NCI-H2107 (cell line): ENCODE measurements at regions not wholly inside any gene's neighbourhood (a gene's known extent, or its start where the extent isn't known, plus 50 kb on each side); places are given as distances from the start of the nearest gene placed in this dataset.

Experiments
- DNase-seq: peaks from one replicate; lab custom pipeline; 2025; lab: John Stamatoyannopoulos, UW

DNA sequence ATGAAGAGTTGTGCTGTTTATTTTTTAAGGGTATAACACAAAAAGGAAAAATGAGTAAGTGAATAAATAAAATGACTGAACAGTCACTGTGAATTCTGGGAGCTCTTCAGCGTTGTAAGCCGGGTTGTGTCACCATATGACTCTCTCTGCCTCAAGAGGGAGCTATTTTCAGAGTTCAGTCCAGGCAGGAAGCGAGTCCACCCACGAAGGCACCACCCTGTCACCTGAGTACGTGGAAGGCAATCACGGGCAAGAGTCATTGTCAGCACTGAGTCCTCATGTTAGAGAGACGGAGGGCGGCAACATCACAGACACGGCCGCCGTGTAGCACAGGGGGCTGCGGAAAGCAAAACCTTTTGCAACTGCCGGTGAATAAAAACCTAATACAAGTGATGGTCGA lies 227.6 kb downstream of the UTP18 start:
- no peak for DNase-seq

DNA sequence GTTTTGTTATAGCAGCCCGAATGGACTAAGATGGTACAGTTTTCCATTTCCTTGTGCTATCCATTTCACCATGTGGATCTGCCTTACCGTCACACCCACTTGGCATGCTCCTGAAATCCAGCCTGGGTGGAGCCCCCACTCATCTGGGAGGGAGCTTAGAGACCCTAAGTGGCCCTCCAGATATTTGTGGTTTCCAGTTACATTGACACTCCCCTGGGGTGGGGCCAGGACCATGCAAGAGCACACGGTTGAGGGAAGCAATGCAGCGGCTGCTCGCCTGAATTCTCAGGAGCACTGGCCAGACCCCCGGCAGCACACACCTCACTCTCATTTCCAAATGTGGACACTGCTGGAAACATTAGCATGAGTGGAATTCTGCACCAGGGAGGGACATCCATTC lies 231.1 kb downstream of the UTP18 start:
- DNase-seq, result no peak

DNA sequence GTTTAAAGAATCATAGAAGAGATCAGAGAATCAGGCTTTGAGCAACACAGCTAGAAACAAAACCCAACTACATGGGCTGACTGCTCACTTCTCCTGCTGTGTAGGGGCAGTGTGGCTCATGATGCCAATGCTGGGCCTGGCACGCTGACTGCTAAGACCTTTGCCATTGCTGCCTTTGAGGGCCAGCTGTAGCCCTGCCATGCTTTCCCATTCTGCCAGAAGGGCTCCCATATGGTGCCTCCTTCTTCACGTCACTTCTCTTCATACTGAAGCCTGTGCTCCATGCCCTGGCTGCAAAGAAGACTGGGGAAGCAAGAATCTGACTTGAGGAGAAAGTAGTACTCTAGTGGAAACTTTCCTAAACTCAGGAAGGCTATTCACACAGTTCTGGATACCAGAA lies 232.9 kb downstream of the UTP18 start:
- no peak for DNase-seq

DNA sequence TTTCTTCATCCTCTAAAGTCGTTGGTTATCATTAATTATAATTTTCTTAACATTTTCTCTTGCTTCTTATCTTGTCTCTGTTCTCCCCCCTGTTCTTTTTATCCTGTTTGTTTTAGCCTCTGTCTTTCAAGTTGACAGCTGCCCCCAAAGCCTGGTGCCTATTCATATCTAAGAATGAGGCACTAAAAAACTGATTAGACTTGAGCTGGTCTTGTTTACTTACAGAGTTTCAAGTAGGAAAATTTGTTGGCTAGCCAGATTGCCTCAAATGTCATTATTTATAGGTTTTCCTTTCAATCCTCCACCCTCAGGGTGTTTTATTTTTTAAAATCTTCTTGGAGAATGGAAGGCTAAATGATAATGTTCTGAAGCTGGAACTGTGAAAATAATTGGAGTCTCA lies 236.0 kb downstream of the UTP18 start:
- no peak for DNase-seq

DNA sequence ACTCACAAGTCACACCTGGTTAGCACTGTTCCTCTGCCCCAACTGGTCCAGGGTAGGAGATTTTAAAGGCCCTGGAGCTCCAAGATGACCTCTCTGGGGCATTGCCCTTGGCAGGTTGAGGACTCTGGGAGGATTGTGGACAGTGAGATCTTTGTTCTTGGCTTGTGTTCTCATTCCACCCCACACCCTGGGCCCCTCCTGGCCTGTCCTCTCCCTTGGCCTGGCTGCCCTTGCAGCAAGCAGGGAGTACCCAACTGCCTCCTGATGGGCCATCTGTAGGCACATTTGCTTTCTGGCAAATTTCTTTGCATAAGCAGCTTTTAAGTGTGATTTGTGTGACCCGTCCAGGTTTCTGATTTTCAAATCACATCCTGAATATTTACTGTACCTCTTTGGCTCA lies 239.6 kb downstream of the UTP18 start:
- DNase-seq, result no peak

GRCh38 chr17:51500454-51500853 lies 240.1 kb downstream of the UTP18 start:
- DNase-seq, result no peak

- no peak for DNase-seq
Observed at GRCh38 chr17:51505450-51505849, 245.1 kb downstream of the UTP18 start.

- no peak for DNase-seq
Observed at GRCh38 chr17:51507444-51507843, 247.1 kb downstream of the UTP18 start.

DNA sequence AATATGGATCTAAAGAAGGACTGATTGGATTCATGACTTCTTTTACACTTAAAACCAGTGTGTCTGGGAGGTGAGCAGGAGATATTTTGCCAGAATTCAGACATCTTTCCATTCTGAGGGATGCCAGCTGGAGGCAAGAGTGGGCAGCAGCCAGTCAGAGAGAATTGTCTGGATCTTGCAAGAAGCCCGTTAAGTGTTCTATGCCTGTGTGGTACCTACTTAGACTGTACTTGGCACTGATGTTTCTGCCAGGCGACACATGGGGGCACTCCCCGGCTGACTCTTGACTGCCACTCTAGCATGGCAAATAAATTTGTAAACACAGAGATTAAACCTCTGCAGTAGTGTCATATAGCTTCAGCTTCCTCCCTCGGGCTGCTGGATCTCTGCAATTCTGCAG lies 247.7 kb downstream of the UTP18 start:
- DNase-seq, result no peak

DNA sequence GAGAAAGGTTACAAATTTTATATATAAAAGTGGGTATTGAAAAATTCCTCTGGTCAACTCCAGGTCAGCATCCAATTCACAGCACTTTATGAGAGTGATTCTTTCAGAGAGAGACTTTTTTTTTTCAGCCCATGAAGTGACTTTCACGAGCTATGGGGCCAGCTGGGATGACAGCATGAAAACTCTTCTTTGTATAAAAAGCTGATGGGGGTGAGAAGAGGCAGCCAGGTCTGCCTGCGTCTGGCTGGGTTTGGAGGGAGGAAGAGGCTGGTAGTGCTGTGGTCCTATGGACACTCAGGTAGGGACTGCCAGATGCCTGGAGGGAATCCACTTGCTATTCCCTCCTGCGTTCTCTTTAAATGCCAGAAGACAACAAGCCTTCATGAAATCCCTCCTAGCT lies 250.6 kb downstream of the UTP18 start:
- no peak for DNase-seq

DNA sequence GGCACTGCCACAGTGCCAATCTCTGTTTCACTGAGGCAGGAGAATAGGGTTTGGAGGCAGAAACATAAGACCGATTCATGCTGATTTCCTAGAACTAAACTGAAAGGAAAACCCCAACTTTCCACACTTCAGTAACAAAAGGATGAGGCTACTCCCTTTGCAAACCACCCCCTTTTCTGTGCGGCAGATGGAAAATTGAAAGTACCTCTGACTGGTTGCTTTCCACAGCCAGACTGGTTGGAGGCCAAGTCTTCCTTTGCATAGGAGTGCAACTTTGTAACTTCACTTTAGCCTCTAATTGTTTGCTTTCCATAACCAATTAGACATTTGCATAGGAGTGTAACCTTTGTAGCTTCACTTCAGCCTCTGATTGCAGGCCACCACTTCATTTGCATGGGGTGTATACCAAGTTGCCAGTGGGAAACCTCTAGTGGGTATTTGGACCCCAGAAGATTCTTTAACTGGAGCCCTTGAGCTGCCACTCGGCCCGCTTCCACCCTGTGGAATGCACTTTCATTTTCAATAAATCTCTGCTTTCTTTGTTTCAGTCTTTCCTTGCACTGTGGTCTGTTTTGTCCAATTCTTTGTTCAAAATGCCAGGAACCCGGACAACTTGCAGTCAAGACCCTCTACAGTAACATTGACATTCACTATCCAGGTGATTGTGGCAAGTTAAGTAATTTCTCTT lies 252.0 kb downstream of the UTP18 start:
- DNase-seq, result no peak

- no peak for DNase-seq
Observed at GRCh38 chr17:51516924-51517323, 256.6 kb downstream of the UTP18 start.

DNA sequence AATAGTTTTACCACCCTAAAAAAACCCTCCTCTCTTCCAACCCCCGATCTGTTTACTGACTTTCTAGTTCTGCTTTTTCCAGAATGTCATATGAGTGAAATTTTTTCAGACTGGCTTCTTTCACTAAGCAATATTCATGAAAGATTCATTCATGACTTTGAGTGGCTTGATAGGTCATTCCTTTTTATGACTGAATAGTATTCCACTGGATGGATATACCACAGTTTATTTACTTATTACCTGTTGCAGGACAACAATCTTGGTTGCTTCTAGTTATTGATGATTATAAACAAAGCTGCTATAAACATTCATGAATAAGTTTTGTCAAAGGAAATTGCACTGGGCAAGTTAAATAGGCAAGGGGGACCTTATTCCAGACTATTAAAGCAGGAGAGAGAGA lies 264.2 kb downstream of the UTP18 start:
- DNase-seq, result no peak

- DNase-seq, result no peak
Observed at GRCh38 chr17:51526507-51526906, 266.2 kb downstream of the UTP18 start.

DNA sequence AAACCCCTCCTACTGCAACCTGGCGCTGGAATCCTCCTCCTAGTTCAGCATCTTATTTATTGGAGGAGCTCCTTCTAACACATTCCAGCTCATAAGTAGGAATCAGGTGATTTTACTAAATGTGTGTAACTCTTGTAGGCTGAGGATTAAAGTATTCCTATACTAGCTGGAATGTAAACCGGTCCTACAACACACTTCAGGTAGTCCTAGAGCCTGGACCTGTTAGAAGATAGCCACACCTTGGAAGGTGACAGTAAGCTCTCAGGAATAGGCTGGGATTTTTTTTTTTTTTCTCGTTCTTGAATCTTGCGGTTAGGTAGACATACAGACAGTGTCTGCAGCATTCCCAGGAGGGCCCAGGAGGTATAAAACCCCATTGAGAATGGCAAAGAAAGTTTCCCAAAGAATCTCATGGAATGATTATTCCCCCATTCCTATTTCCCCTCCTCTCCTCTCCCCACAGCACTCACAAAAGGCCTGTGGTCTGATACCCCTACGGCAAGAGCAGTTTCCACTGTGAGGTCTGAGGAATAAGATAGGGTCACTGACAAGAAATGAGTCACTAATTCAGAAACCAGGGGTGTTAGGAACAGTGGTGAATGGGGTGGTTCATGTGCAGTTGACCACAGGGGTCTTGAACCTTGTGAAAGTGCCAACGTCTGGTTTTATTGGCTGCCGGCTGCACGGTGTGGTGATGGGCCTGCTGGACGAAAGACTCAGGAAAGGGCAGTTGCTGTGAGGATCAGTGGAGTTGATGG lies 267.1 kb downstream of the UTP18 start:
- DNase-seq, result no peak

DNA sequence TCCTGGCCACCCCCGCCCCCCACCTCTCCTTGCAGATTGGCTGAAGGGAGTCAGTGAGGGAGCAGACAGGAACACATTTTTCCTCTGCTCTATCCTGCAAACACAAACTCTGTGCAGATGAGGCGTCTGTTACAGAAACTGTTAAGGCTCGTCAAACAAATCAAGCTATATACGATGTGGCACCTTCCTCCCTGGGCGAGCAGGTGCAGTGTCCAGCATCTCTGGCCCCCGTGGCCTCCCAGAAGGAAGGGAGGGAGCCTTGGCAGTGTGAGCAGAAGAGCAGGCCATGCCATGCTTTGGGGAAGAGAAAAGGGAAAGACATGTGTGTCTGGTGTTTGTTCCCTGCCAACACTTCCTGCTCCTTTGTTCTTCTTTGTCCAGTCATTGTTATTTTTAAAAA lies 267.8 kb downstream of the UTP18 start:
- no peak for DNase-seq

DNA sequence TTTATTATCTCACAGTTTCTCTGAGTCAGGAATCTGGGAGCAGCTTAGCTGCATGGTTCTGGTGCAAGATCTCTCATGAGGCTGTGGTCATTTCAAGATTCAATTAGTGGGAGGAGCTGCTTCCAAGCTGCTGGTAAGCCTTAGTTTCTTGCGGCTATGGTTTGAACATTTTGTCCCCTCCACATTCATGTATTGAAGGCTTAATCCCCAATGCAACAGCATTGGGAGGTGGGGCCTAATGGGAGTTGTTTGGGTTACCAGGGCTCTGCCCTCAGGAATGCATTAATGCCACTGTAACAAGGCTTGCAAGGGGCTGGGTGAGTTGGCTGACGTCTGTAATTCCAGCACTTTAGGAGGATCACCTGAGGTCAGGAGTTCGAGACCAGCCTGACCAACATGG lies 272.9 kb downstream of the UTP18 start:
- DNase-seq, result no peak

GRCh38 chr17:51533821-51534220 lies 273.5 kb downstream of the UTP18 start:
- no peak for DNase-seq

DNA sequence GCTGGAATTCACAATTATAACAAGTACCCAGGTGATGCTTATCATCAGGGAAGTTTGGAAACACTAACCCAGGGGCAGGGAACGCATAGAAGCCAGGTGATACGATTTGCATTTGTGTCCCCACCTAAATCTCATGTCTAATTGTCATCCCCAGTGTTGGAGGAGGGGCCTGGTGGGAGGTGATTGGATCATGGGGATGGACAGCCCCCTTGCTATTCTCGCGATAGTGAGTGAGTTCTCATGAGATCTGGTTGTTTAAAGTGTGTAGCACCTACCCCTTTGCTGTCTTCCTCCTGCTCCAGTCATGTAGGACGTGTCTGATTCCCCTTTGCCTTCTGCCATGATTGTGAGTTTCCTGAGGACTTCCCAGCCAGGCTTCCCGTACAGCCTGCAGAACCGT lies 276.3 kb downstream of the UTP18 start:
- DNase-seq, result no peak

DNA sequence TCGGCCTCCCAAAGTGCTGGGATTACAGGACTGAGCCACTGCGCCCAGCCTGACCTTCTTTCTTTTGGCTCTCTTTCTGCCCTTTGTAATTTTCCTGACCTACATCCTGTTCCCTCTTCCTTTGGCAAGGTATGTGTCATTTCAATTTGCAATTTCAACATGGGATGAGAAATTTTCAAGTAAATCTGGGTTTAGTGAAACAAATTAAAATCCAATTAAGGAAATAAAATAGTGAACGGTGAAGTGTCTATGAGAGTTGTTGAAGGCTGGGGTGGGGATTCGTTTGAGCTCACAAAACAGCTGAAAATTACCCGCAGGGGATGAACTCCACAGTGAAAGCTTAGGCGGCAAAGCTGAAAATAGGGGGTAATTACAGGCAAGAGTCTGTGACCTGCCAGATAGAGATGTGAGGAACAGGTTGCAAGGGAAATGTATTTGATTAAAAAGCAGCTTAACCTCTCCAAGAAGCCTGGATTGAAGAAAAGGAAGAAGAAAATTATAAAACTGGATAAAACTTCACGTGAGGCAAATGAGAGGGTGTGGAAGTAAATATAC lies 277.7 kb downstream of the UTP18 start:
- no peak for DNase-seq

- no peak for DNase-seq
Observed at GRCh38 chr17:51540151-51540550, 279.8 kb downstream of the UTP18 start.

GRCh38 chr17:51541215-51541614 lies 280.9 kb downstream of the UTP18 start:
- DNase-seq, result no peak

GRCh38 chr17:51546114-51546513 lies 285.8 kb downstream of the UTP18 start:
- no peak for DNase-seq

DNA sequence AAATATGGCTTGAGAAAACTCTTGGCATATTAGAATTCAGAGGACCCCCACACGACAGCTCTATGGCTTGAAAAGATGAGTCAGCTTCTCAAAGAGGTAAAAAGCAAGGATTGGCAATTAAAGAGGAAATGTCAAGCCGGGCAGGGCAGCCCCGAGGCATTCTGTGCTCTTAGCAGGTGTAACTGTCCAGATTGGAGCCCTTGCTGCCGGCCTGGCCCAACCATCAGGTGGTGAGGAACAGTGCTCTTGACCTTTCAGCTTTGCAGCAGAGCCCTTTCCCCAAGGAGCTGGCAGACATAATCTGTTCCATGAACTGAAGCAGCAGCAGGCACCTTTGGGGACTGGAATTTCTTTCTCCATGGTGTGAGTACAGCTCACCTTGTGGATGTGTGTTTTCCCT lies 287.8 kb downstream of the UTP18 start:
- no peak for DNase-seq
